GM12878 (cell line): ENCODE measurements at regions not wholly inside any gene's neighbourhood (a gene's known extent, or its start where the extent isn't known, plus 50 kb on each side); places are given as distances from the start of the nearest gene placed in this dataset.

Experiments used
- ATAC-seq: fragments of 200-7000 bp; cut with Tn5 transposase; 3 replicates; pipeline ENCODE4 v1.9.1; 2020; ENCODE audit warnings: mild to moderate bottlenecking, moderate library complexity
- BruUV-seq: library from RNA; stranded (reverse); fragments of 400-500 nt; replicated peaks from 2 replicates; lab custom pipeline; 2021; lab: Mats Ljungman, UMichigan
- CTCF ChIA-PET: fragments of 300-600 bp; sonication (Branson Sonifier 250); formaldehyde crosslinking; extraction: SDS; loops from one replicate; lab custom pipeline; 2021; ENCODE audit warnings: inconsistent platforms; lab: Yijun Ruan, JAX
- POLR2A ChIA-PET: fragments of 350-600 bp; formaldehyde crosslinking; extraction: SDS; loops from one replicate; lab custom pipeline; 2021; ENCODE audit warnings: inconsistent platforms; lab: Charles Lee
- RAD21 ChIA-PET: fragments of 300-600 bp; sonication (Branson Sonifier 250); formaldehyde crosslinking; loops from one replicate; lab custom pipeline; 2023; ENCODE audit warnings: antibody characterized with exemption; ENCODE audit not compliant: unreplicated experiment; lab: Charles Lee
- SMC1A ChIA-PET: fragments of 300-600 bp; sonication (Branson Sonifier 250); formaldehyde crosslinking; loops from one replicate; lab custom pipeline; 2023; ENCODE audit not compliant: unreplicated experiment, uncharacterized antibody; lab: Charles Lee
- DNase-seq: peaks from one replicate; pipeline ENCODE4 v3.0.0-alpha.2; 2011; ENCODE audit warnings: low read depth, low spot score
- FAIRE-seq: peaks from 3 replicates; lab custom pipeline; 2011; peaks lifted over from hg19 to GRCh38; lab: Jason Lieb, UNC
- H2AFZ ChIP-seq: 2 replicates; pipeline ENCODE4 v1.6.0; 2011; ENCODE audit warnings: low read depth, low read length, control low read depth; ENCODE audit not compliant: control insufficient read depth
- H3K27ac ChIP-seq: 2 replicates; pipeline ENCODE4 v1.5.1; 2011; ENCODE audit warnings: control low read depth; ENCODE audit not compliant: control insufficient read depth, insufficient read depth
- H3K27me3 ChIP-seq, 2 experiments: replicated peaks in 1 of 2; 2 replicates each; pipeline versions ENCODE4 v1.6.0 to v1.6.1; 2011; ENCODE audit warnings: low read length in 1 of 2; ENCODE audit not compliant: control insufficient read depth in 2 of 2, insufficient read depth in 2 of 2
- H3K36me3 ChIP-seq, 2 experiments: 2 replicates each; pipeline ENCODE4 v1.5.1; 2011; ENCODE audit warnings: low read length in 1 of 2; ENCODE audit not compliant: control insufficient read depth in 2 of 2, insufficient read depth in 2 of 2
- H3K4me1 ChIP-seq: 2 replicates; pipeline ENCODE4 v1.6.1; 2011; ENCODE audit warnings: mild to moderate bottlenecking, low read length, moderate library complexity, mixed read lengths; ENCODE audit not compliant: control insufficient read depth, insufficient read depth
- H3K4me2 ChIP-seq: 2 replicates; pipeline ENCODE4 v1.6.0; 2011; ENCODE audit warnings: control low read depth; ENCODE audit not compliant: control insufficient read depth, insufficient read depth
- H3K4me3 ChIP-seq: fragments of 200-600 bp; sonication (generic); 2 replicates; pipeline ENCODE4 v1.5.1; 2016
- H3K79me2 ChIP-seq: 2 replicates; pipeline ENCODE4 v1.6.0; 2011; ENCODE audit warnings: low read length; ENCODE audit not compliant: control insufficient read depth, insufficient read depth
- H3K9ac ChIP-seq: 2 replicates; pipeline ENCODE4 v1.8.0; 2011; ENCODE audit warnings: low read length, control low read depth, mixed read lengths; ENCODE audit not compliant: control insufficient read depth, insufficient read depth
- H3K9me3 ChIP-seq: replicated peaks from 3 replicates; pipeline ENCODE4 v1.5.1; 2011; ENCODE audit warnings: mild to moderate bottlenecking, low read length; ENCODE audit not compliant: control insufficient read depth, insufficient read depth
- H4K20me1 ChIP-seq: 2 replicates; pipeline ENCODE4 v1.6.0; 2011; ENCODE audit not compliant: control insufficient read depth, insufficient read depth
- DPF2 ChIP-seq: fragments of 450-650 bp; IDR thresholded peaks from 2 replicates; pipeline ENCODE4 v1.6.1; 2017; ENCODE audit warnings: mild to moderate bottlenecking
- FOXK2 ChIP-seq: fragments of 450-650 bp; IDR thresholded peaks from 2 replicates; pipeline ENCODE4 v1.6.1; 2017; ENCODE audit warnings: mild to moderate bottlenecking, moderate library complexity
- HDAC6 ChIP-seq: fragments of 200-600 bp; sonication (generic); IDR thresholded peaks from one replicate; pipeline ENCODE4 v1.8.0; 2017; ENCODE audit warnings: antibody characterized with exemption; ENCODE audit not compliant: unreplicated experiment
- KAT2A ChIP-seq: conservative IDR thresholded peaks from 2 replicates; pipeline ENCODE4 v1.6.1; 2011; ENCODE audit warnings: low read depth, low read length; ENCODE audit not compliant: control insufficient read depth
- LARP7 ChIP-seq: fragments of 450-650 bp; IDR thresholded peaks from 2 replicates; pipeline ENCODE4 v1.6.1; 2017; ENCODE audit warnings: mild to moderate bottlenecking
- NFYB ChIP-seq: IDR thresholded peaks from 2 replicates; pipeline ENCODE4 v1.6.1; 2011; ENCODE audit warnings: low read depth, mild to moderate bottlenecking, low read length, improper control_type of control experiment, moderate library complexity; ENCODE audit not compliant: insufficient read depth
- NR2C1 ChIP-seq: fragments of 450-650 bp; IDR thresholded peaks from 2 replicates; pipeline ENCODE4 v1.6.1; 2017; ENCODE audit warnings: antibody characterized with exemption, mild to moderate bottlenecking, moderate library complexity
- NR2C2 ChIP-seq: IDR thresholded peaks from 2 replicates; pipeline ENCODE4 v1.6.1; 2011; ENCODE audit warnings: borderline replicate concordance, low read depth; ENCODE audit not compliant: control insufficient read depth, insufficient read length
- SIX5 ChIP-seq: IDR thresholded peaks from 2 replicates; pipeline ENCODE4 v1.6.1; 2011; ENCODE audit warnings: mild to moderate bottlenecking, low read depth, low read length, moderate library complexity; ENCODE audit not compliant: severe bottlenecking
- SP1 ChIP-seq: IDR thresholded peaks from one replicate; pipeline ENCODE4 v1.6.1; 2011; ENCODE audit warnings: low read depth, low read length
- WRNIP1 ChIP-seq: IDR thresholded peaks from 2 replicates; pipeline ENCODE4 v1.6.1; 2011; ENCODE audit warnings: low read depth, low read length, improper control_type of control experiment, borderline replicate concordance
- YY1 ChIP-seq: IDR thresholded peaks from 2 replicates; pipeline ENCODE4 v1.6.1; 2011; ENCODE audit warnings: low read depth, mild to moderate bottlenecking, low read length
- ZNF207 ChIP-seq: fragments of 450-650 bp; IDR thresholded peaks from 2 replicates; pipeline ENCODE4 v1.6.1; 2014; ENCODE audit warnings: antibody characterized with exemption, mild to moderate bottlenecking, borderline replicate concordance
- WGBS: methylation state at CpG from one replicate; pipeline ENCODE4 v1.1.6; 2016; ENCODE audit warnings: low lambda C conversion rate; ENCODE audit not compliant: insufficient replicate concordance, insufficient coverage; ENCODE audit errors: missing lambda C conversion rate; 5-methylcytosine and 5-hydroxymethylcytosine counted together
- in situ Hi-C: fragments of 300-500 bp; cut with MboI; formaldehyde crosslinking; loops from 9 replicates; pipeline ENCODE4 v1.14.3; 2018; ENCODE audit warnings: mixed read lengths
- intact Hi-C: fragments of 100-400 bp; cut with micrococcal nuclease; formaldehyde crosslinking; loops from one replicate; pipeline ENCODE4 v1.14.2; 2022; ENCODE audit not compliant: unreplicated experiment
- TF ChIP-seq, protein P1 (sequence below): IDR thresholded peaks from 2 replicates; pipeline ENCODE4 v1.6.1; 2012; ENCODE audit warnings: low read depth, low read length, improper control_type of control experiment
- TF ChIP-seq, protein P2 (sequence below): IDR thresholded peaks from 2 replicates; pipeline ENCODE4 v1.6.1; 2012; ENCODE audit warnings: low read depth, low read length, improper control_type of control experiment
- TF ChIP-seq, protein P3 (sequence below): fragments of 450-650 bp; IDR thresholded peaks from 2 replicates; pipeline ENCODE4 v1.6.1; 2017; ENCODE audit warnings: mild to moderate bottlenecking

DNA sequence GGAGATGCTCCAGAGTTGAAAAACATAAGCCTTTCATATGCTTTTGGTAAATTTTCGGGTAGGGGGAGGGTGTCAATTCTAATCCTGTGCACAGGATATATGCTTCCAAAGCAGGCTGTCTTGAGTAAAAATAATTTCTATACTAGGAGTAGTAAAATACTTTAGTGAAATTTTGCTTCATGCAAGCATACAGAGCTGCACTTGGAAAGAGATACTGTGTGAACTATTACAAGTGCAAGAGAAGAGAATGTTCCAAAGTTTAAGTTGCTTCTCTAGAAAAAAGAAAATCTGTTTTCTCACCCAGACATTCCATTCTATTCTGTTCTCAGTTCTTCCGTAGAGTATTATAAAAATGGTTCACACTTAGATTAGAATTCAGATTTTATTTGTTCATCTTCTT, 324.6 kb upstream of the AADAT start:
- ChIA-PET RAD21 (no interaction called here), POLR2A (no interaction called here)
- in situ Hi-C loops = no loop called here
- H3K27ac ChIP-seq = no peak overlapping the region
- TF ChIP-seq NR2C1 = no peak
- TF ChIP-seq KAT2A = no peak
- no peak for TF ChIP-seq DPF2
- TF ChIP-seq, protein P1, sequence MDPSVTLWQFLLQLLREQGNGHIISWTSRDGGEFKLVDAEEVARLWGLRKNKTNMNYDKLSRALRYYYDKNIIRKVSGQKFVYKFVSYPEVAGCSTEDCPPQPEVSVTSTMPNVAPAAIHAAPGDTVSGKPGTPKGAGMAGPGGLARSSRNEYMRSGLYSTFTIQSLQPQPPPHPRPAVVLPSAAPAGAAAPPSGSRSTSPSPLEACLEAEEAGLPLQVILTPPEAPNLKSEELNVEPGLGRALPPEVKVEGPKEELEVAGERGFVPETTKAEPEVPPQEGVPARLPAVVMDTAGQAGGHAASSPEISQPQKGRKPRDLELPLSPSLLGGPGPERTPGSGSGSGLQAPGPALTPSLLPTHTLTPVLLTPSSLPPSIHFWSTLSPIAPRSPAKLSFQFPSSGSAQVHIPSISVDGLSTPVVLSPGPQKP = no peak
- TF ChIP-seq SP1 = no peak
- TF ChIP-seq, protein P2, sequence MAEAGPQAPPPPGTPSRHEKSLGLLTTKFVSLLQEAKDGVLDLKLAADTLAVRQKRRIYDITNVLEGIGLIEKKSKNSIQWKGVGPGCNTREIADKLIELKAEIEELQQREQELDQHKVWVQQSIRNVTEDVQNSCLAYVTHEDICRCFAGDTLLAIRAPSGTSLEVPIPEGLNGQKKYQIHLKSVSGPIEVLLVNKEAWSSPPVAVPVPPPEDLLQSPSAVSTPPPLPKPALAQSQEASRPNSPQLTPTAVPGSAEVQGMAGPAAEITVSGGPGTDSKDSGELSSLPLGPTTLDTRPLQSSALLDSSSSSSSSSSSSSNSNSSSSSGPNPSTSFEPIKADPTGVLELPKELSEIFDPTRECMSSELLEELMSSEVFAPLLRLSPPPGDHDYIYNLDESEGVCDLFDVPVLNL = no peak
- no peak for TF ChIP-seq FOXK2
- TF ChIP-seq WRNIP1 = no peak
- TF ChIP-seq, protein P3, sequence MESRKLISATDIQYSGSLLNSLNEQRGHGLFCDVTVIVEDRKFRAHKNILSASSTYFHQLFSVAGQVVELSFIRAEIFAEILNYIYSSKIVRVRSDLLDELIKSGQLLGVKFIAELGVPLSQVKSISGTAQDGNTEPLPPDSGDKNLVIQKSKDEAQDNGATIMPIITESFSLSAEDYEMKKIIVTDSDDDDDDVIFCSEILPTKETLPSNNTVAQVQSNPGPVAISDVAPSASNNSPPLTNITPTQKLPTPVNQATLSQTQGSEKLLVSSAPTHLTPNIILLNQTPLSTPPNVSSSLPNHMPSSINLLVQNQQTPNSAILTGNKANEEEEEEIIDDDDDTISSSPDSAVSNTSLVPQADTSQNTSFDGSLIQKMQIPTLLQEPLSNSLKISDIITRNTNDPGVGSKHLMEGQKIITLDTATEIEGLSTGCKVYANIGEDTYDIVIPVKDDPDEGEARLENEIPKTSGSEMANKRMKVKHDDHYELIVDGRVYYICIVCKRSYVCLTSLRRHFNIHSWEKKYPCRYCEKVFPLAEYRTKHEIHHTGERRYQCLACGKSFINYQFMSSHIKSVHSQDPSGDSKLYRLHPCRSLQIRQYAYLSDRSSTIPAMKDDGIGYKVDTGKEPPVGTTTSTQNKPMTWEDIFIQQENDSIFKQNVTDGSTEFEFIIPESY = no peak
- TF ChIP-seq HDAC6 = no peak
- no peak for TF ChIP-seq NR2C2
- no peak for TF ChIP-seq SIX5
- TF ChIP-seq YY1 = no peak
- no peak for TF ChIP-seq LARP7
- TF ChIP-seq ZNF207 = no peak
- no peak for TF ChIP-seq NFYB
- TF ChIP-seq, all 136 proteins: peak for 0
- no peaks in the 10 kb centered on the region for H3K9me3 ChIP-seq
- H3K36me3 ChIP-seq = no peaks in the 10 kb centered on the region
- intact Hi-C loops = no loop called here
- DNase-seq = no peak
- CTCF ChIA-PET = interaction anchor here (0.8 kb wide), 1 partner anchor 154 kb away, joined by 3 read pairs; no protein-coding TSS in a partner anchor
- WGBS = 0% methylated on average over 2 of the region's 2 CpGs
- no peak overlapping the region for H3K9ac ChIP-seq
- SMC1A ChIA-PET = no interaction called here
- no peaks in the 10 kb centered on the region for H3K27me3 ChIP-seq
- no peak overlapping the region for H2AFZ ChIP-seq
- no TSS peak for BruUV-seq
- no peak for ATAC-seq
- H3K4me1 ChIP-seq = no peaks in the 10 kb centered on the region
- H4K20me1 ChIP-seq = no peaks in the 10 kb centered on the region
- FAIRE-seq = no peak
- no peaks in the 10 kb centered on the region for H3K79me2 ChIP-seq
- no peak overlapping the region for H3K4me2 ChIP-seq
- no peak overlapping the region for H3K4me3 ChIP-seq
